Loucy (cell line): ENCODE measurements at regions not wholly inside any gene's neighbourhood (a gene's known extent, or its start where the extent isn't known, plus 50 kb on each side); places are given as distances from the start of the nearest gene placed in this dataset.

Source experiments
- H2AFZ ChIP-seq: fragments of 200-600 bp; sonication (generic); 2 replicates; pipeline ENCODE4 v1.6.0; 2016; ENCODE audit warnings: antibody characterized with exemption, mild to moderate bottlenecking, low read length, moderate library complexity
- H3F3A ChIP-seq: fragments of 200-600 bp; 2 replicates; pipeline ENCODE4 v1.6.0; 2016; ENCODE audit warnings: antibody characterized with exemption, low read depth, mild to moderate bottlenecking
- H3K27me3 ChIP-seq: fragments of 200-600 bp; sonication (generic); 2 replicates; pipeline ENCODE4 v1.6.1; 2014; ENCODE audit warnings: low read length, mild to moderate bottlenecking; ENCODE audit not compliant: insufficient read depth, poor library complexity, severe bottlenecking
- H3K36me3 ChIP-seq: fragments of 200-600 bp; sonication (generic); 2 replicates; pipeline ENCODE4 v1.6.1; 2016; ENCODE audit warnings: low read length; ENCODE audit not compliant: insufficient read depth
- H3K4me1 ChIP-seq: fragments of 200-600 bp; sonication (generic); 2 replicates; pipeline ENCODE4 v1.5.1; 2014; ENCODE audit warnings: low read length, mild to moderate bottlenecking; ENCODE audit not compliant: insufficient read depth, poor library complexity, severe bottlenecking
- H3K4me2 ChIP-seq: fragments of 200-600 bp; sonication (generic); 2 replicates; pipeline ENCODE4 v1.6.0; 2014; ENCODE audit warnings: antibody characterized with exemption, low read length, low read depth, mild to moderate bottlenecking; ENCODE audit not compliant: poor library complexity, severe bottlenecking
- H3K4me3 ChIP-seq: fragments of 200-600 bp; sonication (generic); 2 replicates; pipeline ENCODE4 v1.5.1; 2014; ENCODE audit warnings: low read length, mild to moderate bottlenecking, mixed read lengths; ENCODE audit not compliant: poor library complexity, severe bottlenecking
- H3K79me2 ChIP-seq: fragments of 200-600 bp; sonication (generic); 2 replicates; pipeline ENCODE4 v1.6.1; 2014; ENCODE audit warnings: low read length; ENCODE audit not compliant: insufficient read depth
- H3K9ac ChIP-seq: fragments of 200-600 bp; sonication (generic); 2 replicates; pipeline ENCODE4 v1.6.0; 2014; ENCODE audit warnings: mild to moderate bottlenecking, low read depth, low read length, moderate library complexity; ENCODE audit not compliant: poor library complexity, severe bottlenecking
- H3K9me2 ChIP-seq: fragments of 200-600 bp; sonication (generic); replicated peaks from 2 replicates; pipeline ENCODE4 v1.6.1; 2016; ENCODE audit warnings: low read depth, low read length, mixed read lengths
- H3K9me3 ChIP-seq: fragments of 200-600 bp; sonication (generic); 2 replicates; pipeline ENCODE4 v1.6.1; 2014; ENCODE audit warnings: mild to moderate bottlenecking, antibody characterized with exemption, low read length, low read depth; ENCODE audit not compliant: insufficient read depth
- H4K20me1 ChIP-seq: fragments of 200-600 bp; sonication (generic); 2 replicates; pipeline ENCODE4 v1.6.0; 2014; ENCODE audit warnings: antibody characterized with exemption, low read length, mild to moderate bottlenecking; ENCODE audit not compliant: insufficient read depth, poor library complexity, severe bottlenecking
- CTCF ChIP-seq: fragments of 200-600 bp; sonication (generic); conservative IDR thresholded peaks from 2 replicates; pipeline ENCODE4 v1.5.1; 2014; ENCODE audit warnings: mild to moderate bottlenecking, antibody characterized with exemption, low read length
- EZH2phosphoT487 ChIP-seq: fragments of 200-600 bp; IDR thresholded peaks from 2 replicates; pipeline ENCODE4 v1.6.1; 2018; ENCODE audit warnings: antibody characterized with exemption, mild to moderate bottlenecking, moderate library complexity, borderline replicate concordance

GRCh38 chr13:104002216-104002615, 936.0 kb upstream of the SLC10A2 start:
- H3K9me3 ChIP-seq: no peaks in the 10 kb centered on the region

GRCh38 chr13:104001766-104002165, 935.5 kb upstream of the SLC10A2 start:
- H3K4me1 ChIP-seq: no peaks in the 10 kb centered on the region
- no peaks in the 10 kb centered on the region for H3K36me3 ChIP-seq
- no peaks in the 10 kb centered on the region for H3K79me2 ChIP-seq
- H3K27me3 ChIP-seq: no peaks in the 10 kb centered on the region
- H2AFZ ChIP-seq: no peak overlapping the region
- no peaks in the 10 kb centered on the region for H3F3A ChIP-seq
- H3K9me3 ChIP-seq: no peaks in the 10 kb centered on the region
- no peak overlapping the region for H3K4me3 ChIP-seq
- H3K9me2 ChIP-seq: no peaks in the 10 kb centered on the region
- no peak for TF ChIP-seq CTCF
- no peak for TF ChIP-seq EZH2phosphoT487
- no peaks in the 10 kb centered on the region for H4K20me1 ChIP-seq
- no peak overlapping the region for H3K4me2 ChIP-seq
- H3K9ac ChIP-seq: no peak overlapping the region

More at GRCh38 chr13:104002216-104002615, 936.0 kb upstream of the SLC10A2 start:
- Histone ChIP-seq H3K9me2 (no peaks in the 10 kb centered on the region), H3K4me3 (no peak overlapping the region), H3K27me3 (no peaks in the 10 kb centered on the region), H3F3A (no peaks in the 10 kb centered on the region), H4K20me1 (no peaks in the 10 kb centered on the region), H2AFZ (no peak overlapping the region), H3K9ac (no peak overlapping the region), H3K4me2 (no peak overlapping the region), H3K4me1 (no peaks in the 10 kb centered on the region), H3K79me2 (no peaks in the 10 kb centered on the region), H3K36me3 (no peaks in the 10 kb centered on the region)
- no peak for TF ChIP-seq EZH2phosphoT487
- no peak for TF ChIP-seq CTCF

- Histone ChIP-seq H3K9me3 (no peaks in the 10 kb centered on the region; the same call in 1 of the 2 replicates), H4K20me1 (no peaks in the 10 kb centered on the region), H3F3A (no peaks in the 10 kb centered on the region), H3K4me3 (no peak overlapping the region), H3K4me1 (no peaks in the 10 kb centered on the region), H3K79me2 (no peaks in the 10 kb centered on the region), H3K4me2 (no peak overlapping the region), H3K36me3 (no peaks in the 10 kb centered on the region), H3K27me3 (no peaks in the 10 kb centered on the region), H2AFZ (no peak overlapping the region), H3K9me2 (no peaks in the 10 kb centered on the region), H3K9ac (no peak overlapping the region)
- no peak for TF ChIP-seq CTCF
- TF ChIP-seq EZH2phosphoT487: no peak
Observed at GRCh38 chr13:103996733-103997132, 930.5 kb upstream of the SLC10A2 start.
